Suppressor macrophage treated with lipopolysaccharide for 4 hours (primary cell): ENCODE measurements at regions not wholly inside any gene's neighbourhood (a gene's known extent, or its start where the extent isn't known, plus 50 kb on each side); places are given as distances from the start of the nearest gene placed in this dataset.
"Not testable (repeated sequence)": the region's sequence is repeated elsewhere in the genome, so short reads cannot be mapped to it uniquely, and the experiment has no call there.

Experiments
- DNase-seq: peaks from one replicate; pipeline ENCODE4 v3.0.0-alpha.2; 2020

- no peak for DNase-seq
These were observed 102.0 kb downstream of the VPREB1 start for GRCh38 chr22:22346401-22347107.

GRCh38 chr22:22348127-22348814, 103.7 kb downstream of the VPREB1 start:
- DNase-seq = no peak

GRCh38 chr22:22348815-22349454, 104.3 kb downstream of the VPREB1 start:
- no peak for DNase-seq

GRCh38 chr22:22349455-22349836, 104.9 kb downstream of the VPREB1 start:
- no peak for DNase-seq

GRCh38 chr22:22351366-22351765, 106.8 kb downstream of the VPREB1 start:
- no peak for DNase-seq

- no peak for DNase-seq
These were observed 107.9 kb downstream of the VPREB1 start for GRCh38 chr22:22352371-22352999.

- no peak for DNase-seq
These were observed 110.7 kb downstream of the VPREB1 start for GRCh38 chr22:22355096-22355834.

- DNase-seq = peak; percentile 88
These were observed 112.7 kb downstream of the VPREB1 start for GRCh38 chr22:22357024-22357883.

- no peak for DNase-seq
These were observed 113.6 kb downstream of the VPREB1 start for GRCh38 chr22:22358152-22358551.

GRCh38 chr22:22358686-22359085, 114.1 kb downstream of the VPREB1 start:
- DNase-seq = no peak

GRCh38 chr22:22359465-22359864, 114.9 kb downstream of the VPREB1 start:
- no peak for DNase-seq

GRCh38 chr22:22360014-22360413, 115.4 kb downstream of the VPREB1 start:
- DNase-seq = no peak

- no peak for DNase-seq
These were observed 117.7 kb downstream of the VPREB1 start for GRCh38 chr22:22362311-22362710.

- peak; percentile 27 for DNase-seq
These were observed 118.3 kb downstream of the VPREB1 start for GRCh38 chr22:22362936-22363335.

- DNase-seq = no peak
These were observed 119.6 kb downstream of the VPREB1 start for GRCh38 chr22:22364207-22364606.

- DNase-seq = no peak
These were observed 122.0 kb downstream of the VPREB1 start for GRCh38 chr22:22366537-22366936.

- DNase-seq = no peak
These were observed 123.9 kb downstream of the VPREB1 start for GRCh38 chr22:22368516-22368915.

- not testable (repeated sequence) for DNase-seq
These were observed 124.8 kb downstream of the VPREB1 start for GRCh38 chr22:22369219-22369963.

GRCh38 chr22:22369964-22370270, 125.3 kb downstream of the VPREB1 start:
- peak; percentile 49 for DNase-seq

- DNase-seq = no peak
These were observed 126.5 kb downstream of the VPREB1 start for GRCh38 chr22:22371031-22371541.

GRCh38 chr22:22372086-22372485, 127.5 kb downstream of the VPREB1 start:
- DNase-seq = no peak
